ENCODE measurements at regions not wholly inside any gene's neighbourhood (a gene's known extent, or its start where the extent isn't known, plus 50 kb on each side); places are given as distances from the start of the nearest gene placed in this dataset.

DNA sequence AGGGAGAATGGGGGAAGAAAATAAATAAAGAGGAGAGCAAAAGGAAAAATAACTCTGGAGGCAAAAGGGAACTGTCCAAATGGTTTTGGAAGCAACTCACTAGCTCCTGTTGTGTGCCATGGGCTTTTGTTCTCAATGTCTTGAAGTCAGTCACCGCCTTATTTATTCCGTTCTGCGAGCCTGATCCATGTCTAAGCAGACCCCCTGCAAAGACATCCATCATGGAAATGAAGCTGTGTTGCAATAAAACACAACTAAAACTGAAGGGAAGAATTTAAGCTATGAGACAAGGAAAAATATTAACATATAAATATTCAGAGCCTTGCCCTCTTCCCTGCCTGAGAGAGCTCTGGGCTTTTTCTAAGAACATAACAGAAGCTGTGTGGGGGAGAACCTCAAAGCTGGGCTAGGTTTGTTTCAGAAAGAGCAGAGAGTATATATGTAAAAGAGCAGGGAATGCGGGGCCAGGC lies 373.2 kb upstream of the CNR1 start:
- no peaks in the 10 kb centered on the region for H4K20me1 ChIP-seq (ENCODE audit: control insufficient read depth, insufficient read depth, low read depth, low read length)
- peaks cover 9% of the 10 kb centered on the region for H3K4me1 ChIP-seq (ENCODE audit: control insufficient read depth, low read length)
- H3K4me2 ChIP-seq (ENCODE audit: low read length) = no peak overlapping the region
- H3K27me3 ChIP-seq (ENCODE audit: control insufficient read depth, low read length) = no peaks in the 10 kb centered on the region
- H3K79me2 ChIP-seq (ENCODE audit: control insufficient read depth, low read length) = no peaks in the 10 kb centered on the region
- no peaks in the 10 kb centered on the region for H3K9me3 ChIP-seq (ENCODE audit: control insufficient read depth, insufficient read depth, low read length)
- no peaks in the 10 kb centered on the region for H3K9me2 ChIP-seq (replicated peaks; ENCODE audit: control insufficient read depth, low read length)
- H3K27ac ChIP-seq (ENCODE audit: low read depth, low read length) = no peak overlapping the region
- TF ChIP-seq EZH2phosphoT487 (IDR thresholded peaks at IDR 0.05; ENCODE audit: borderline replicate concordance, low read length) = no peak
- TF ChIP-seq, protein P1, sequence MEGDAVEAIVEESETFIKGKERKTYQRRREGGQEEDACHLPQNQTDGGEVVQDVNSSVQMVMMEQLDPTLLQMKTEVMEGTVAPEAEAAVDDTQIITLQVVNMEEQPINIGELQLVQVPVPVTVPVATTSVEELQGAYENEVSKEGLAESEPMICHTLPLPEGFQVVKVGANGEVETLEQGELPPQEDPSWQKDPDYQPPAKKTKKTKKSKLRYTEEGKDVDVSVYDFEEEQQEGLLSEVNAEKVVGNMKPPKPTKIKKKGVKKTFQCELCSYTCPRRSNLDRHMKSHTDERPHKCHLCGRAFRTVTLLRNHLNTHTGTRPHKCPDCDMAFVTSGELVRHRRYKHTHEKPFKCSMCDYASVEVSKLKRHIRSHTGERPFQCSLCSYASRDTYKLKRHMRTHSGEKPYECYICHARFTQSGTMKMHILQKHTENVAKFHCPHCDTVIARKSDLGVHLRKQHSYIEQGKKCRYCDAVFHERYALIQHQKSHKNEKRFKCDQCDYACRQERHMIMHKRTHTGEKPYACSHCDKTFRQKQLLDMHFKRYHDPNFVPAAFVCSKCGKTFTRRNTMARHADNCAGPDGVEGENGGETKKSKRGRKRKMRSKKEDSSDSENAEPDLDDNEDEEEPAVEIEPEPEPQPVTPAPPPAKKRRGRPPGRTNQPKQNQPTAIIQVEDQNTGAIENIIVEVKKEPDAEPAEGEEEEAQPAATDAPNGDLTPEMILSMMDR (IDR thresholded peaks at IDR 0.05; ENCODE audit: low read depth, low read length, poor library complexity, severe bottlenecking) = no peak
- H3F3A ChIP-seq (ENCODE audit: control insufficient read depth, insufficient read depth) = no peaks in the 10 kb centered on the region
- no peak overlapping the region for H3K4me3 ChIP-seq (ENCODE audit: low read length)
- H3K36me3 ChIP-seq (ENCODE audit: control insufficient read depth, low read length) = no peaks in the 10 kb centered on the region

DNA sequence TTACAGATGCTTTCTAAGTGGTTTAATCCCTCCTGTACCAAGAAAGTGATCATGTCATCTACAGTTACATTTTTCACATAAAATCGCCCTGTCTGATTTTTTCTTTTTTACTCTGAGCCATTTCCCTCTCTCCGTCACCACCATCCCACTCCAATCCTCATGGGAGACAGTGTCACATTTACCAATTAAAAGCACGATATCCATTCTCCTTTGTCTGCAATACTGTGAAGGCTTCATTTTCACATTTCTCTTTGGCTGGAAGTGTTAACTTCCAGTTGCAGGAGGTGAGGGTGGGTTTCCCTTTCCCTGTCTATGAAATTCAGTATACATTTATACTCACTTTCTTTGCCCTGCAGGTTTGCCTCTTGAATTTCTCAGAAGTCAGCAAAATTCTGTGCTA lies 372.7 kb upstream of the CNR1 start:
- TF ChIP-seq EZH2phosphoT487 (IDR thresholded peaks at IDR 0.05; ENCODE audit: borderline replicate concordance, low read length) = no peak
- TF ChIP-seq, protein P1 (IDR thresholded peaks at IDR 0.05; ENCODE audit: low read depth, low read length, poor library complexity, severe bottlenecking) = no peak
- no peak overlapping the region for H3K27ac ChIP-seq (ENCODE audit: low read depth, low read length)
- H3K27me3 ChIP-seq (ENCODE audit: control insufficient read depth, low read length) = no peaks in the 10 kb centered on the region
- no peaks in the 10 kb centered on the region for H3K9me2 ChIP-seq (replicated peaks; ENCODE audit: control insufficient read depth, low read length)
- H3K79me2 ChIP-seq (ENCODE audit: control insufficient read depth, low read length) = no peaks in the 10 kb centered on the region
- H3K4me3 ChIP-seq (ENCODE audit: low read length) = no peak overlapping the region
- H3K4me1 ChIP-seq (ENCODE audit: control insufficient read depth, low read length) = peaks cover 9% of the 10 kb centered on the region
- H3K36me3 ChIP-seq (ENCODE audit: control insufficient read depth, low read length) = no peaks in the 10 kb centered on the region
- H3K4me2 ChIP-seq (ENCODE audit: low read length) = no peak overlapping the region
- no peaks in the 10 kb centered on the region for H3F3A ChIP-seq (ENCODE audit: control insufficient read depth, insufficient read depth)
- H3K9me3 ChIP-seq (ENCODE audit: control insufficient read depth, insufficient read depth, low read length) = no peaks in the 10 kb centered on the region
- H4K20me1 ChIP-seq (ENCODE audit: control insufficient read depth, insufficient read depth, low read depth, low read length) = no peaks in the 10 kb centered on the region

DNA sequence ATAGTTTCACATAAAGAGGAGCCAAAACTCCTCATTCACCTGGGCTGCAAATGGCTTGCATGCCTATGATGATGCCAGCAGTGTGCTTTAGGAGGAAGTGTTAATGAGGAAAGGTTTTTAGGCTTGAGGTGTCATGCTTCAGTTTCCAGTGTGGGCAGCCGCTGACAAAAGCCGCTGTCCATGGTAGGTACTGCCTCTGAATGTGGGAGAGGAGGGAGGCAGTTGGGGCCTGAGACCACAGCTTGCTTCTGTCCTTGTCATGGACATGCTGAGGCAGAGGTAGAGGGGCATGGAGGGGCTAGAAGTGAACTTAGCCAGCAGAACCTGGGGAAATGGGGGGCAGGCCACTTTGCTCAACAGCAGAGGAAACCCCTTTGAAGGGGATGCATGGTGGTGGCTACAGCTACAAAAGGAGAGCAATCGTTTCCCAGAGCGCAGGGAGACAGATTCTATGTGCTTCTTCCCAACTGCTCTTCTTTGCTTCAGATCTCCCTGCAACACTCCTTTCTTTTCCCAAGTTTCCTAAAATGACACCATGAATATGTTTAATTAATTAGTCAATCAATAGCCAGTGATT lies 372.1 kb upstream of the CNR1 start:
- no peaks in the 10 kb centered on the region for H3K36me3 ChIP-seq (ENCODE audit: control insufficient read depth, low read length)
- TF ChIP-seq, protein P1 (IDR thresholded peaks at IDR 0.05; ENCODE audit: low read depth, low read length, poor library complexity, severe bottlenecking) = no peak

More for the DNA sequence above, 372.1 kb upstream of the CNR1 start:
- no peaks in the 10 kb centered on the region for H4K20me1 ChIP-seq (ENCODE audit: control insufficient read depth, insufficient read depth, low read depth, low read length)
- H3K9me3 ChIP-seq (ENCODE audit: control insufficient read depth, insufficient read depth, low read length) = no peaks in the 10 kb centered on the region
- H3F3A ChIP-seq (ENCODE audit: control insufficient read depth, insufficient read depth) = no peaks in the 10 kb centered on the region
- no peaks in the 10 kb centered on the region for H3K9me2 ChIP-seq (replicated peaks; ENCODE audit: control insufficient read depth, low read length)
- H3K4me1 ChIP-seq (ENCODE audit: control insufficient read depth, low read length) = peaks cover 9% of the 10 kb centered on the region
- no peak overlapping the region for H3K27ac ChIP-seq (ENCODE audit: low read depth, low read length)
- no peak overlapping the region for H3K4me3 ChIP-seq (ENCODE audit: low read length)
- H3K27me3 ChIP-seq (ENCODE audit: control insufficient read depth, low read length) = no peaks in the 10 kb centered on the region
- H3K79me2 ChIP-seq (ENCODE audit: control insufficient read depth, low read length) = no peaks in the 10 kb centered on the region
- H3K4me2 ChIP-seq (ENCODE audit: low read length) = no peak overlapping the region

All from DOHH2 (cell line).